HG03159 (cell line): ENCODE measurements at regions not wholly inside any gene's neighbourhood (a gene's known extent, or its start where the extent isn't known, plus 50 kb on each side); places are given as distances from the start of the nearest gene placed in this dataset.

Source experiments
- ATAC-seq: cut with Tn5 transposase; IDR thresholded peaks from one replicate; pipeline ENCODE4 v1.9.1; 2021; ENCODE audit warnings: mild to moderate bottlenecking, moderate library complexity; ENCODE audit not compliant: unreplicated experiment

DNA sequence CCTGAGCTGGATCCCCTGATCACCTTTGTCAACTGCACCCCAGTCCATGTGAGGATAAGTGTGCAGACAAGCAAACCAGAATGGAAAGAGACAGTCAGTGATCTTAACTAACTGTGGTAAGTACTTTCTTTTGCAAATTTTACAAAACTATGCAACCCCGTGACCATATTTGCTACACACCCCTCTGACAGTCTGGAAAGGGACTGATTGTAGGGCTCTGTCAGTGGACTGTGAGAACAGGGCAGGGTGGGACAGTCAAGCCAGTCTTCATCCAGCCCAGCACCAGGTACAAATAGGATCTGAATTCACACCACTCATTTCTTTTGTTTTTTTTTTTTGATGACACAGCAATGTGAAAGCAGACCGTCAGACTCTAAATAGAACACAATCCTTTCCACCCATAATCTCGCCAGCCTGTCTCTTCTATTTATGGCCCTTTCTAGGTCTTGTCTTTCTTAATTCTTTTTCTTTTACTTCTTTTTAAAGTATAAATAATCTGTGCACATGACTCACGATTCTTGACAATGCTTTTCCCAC lies 165.6 kb downstream of the ARL6IP6 start:
- ATAC-seq, result no peak

DNA sequence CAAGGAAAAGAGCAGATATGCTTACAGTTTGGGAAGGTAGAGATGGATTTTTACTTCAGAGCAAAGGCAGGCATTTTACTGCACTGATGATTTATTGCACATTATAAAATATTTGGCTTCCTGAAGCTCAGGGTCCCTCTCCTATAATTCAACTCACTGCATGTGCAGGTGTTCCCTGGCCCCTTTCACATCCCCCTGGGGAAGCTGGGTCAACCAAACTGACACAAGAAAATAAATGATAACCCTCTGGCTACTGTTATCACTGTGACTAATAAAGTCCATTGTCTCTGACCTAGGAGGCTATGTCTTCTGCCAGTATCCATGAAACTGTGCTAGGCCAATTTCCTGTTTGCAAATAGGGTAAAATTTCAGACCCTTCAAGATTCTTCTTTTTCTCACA lies 163.1 kb downstream of the ARL6IP6 start:
- no peak for ATAC-seq

- no peak for ATAC-seq
Measured at GRCh38 chr2:152879275-152879674, 160.9 kb downstream of the ARL6IP6 start.

DNA sequence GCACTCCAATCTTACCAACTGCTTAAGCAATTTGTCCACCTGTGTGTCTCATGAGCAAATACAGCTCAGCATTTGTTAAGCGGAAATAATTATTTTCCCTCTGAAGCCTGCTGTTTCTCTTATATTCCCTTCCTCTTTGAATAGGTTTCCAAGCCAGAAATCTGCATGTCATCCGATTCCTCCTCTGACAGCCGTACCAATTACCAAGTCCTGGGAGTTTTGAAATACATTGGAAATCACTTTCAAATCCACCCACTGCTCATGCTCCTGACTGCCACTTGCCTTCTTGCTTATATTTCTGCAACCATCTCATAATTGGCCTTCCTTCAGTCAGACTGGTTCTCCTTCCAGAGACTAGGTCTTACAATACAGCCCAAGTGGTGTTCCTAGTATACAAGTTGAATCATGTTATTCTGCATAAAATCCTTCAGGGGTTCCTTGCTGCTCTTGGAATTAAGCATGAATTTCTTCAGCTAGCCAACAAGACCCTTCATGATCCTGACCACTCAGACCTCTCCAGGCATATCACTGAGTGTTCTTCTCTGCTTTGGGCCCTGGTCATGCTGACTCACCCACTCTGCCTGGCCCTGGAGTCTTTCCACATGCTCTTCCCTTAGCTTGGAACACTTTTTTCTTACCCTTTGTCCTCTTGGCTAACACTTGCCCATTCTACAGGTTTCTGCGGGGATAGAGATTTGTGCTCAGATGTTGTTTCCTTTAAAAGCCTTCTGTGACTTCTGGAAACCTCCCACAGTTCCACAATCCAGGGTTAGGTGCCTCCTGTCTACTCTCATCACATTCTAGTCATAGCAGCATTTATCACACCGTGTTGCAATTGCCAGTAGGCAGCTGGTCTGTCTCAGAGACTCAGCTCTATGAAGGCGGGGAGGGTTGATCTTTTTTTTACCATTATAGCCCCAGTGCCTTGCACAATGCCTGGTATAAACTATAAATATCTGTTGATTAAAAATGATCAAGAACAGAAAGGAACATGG lies 157.6 kb downstream of the ARL6IP6 start:
- ATAC-seq, result no peak

- no peak for ATAC-seq
Measured at GRCh38 chr2:152874955-152875354, 156.5 kb downstream of the ARL6IP6 start.

GRCh38 chr2:152870239-152870638 lies 151.8 kb downstream of the ARL6IP6 start:
- ATAC-seq, result no peak

- ATAC-seq, result no peak
Measured at GRCh38 chr2:152867397-152867796, 149.0 kb downstream of the ARL6IP6 start.

GRCh38 chr2:152864601-152865149 lies 146.3 kb downstream of the ARL6IP6 start:
- ATAC-seq, result no peak

DNA sequence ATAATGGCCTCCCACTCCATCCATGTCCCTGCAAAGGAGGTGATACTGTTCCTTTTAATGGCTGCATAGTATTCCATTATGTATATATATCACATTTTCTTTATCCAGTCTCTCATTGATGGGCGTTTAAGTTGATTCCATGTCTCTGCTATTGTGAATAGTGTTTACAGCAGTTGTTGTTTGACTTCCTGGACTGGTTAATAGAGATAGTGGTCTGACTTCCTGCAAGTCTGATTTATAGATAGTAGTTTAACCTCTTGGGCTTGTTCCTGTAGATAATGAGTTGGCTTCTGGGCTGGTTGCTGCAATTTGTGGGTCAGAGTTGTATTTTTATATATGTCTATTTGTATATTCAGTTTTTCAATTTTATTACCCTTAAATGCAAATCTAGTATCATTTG lies 145.4 kb downstream of the ARL6IP6 start:
- ATAC-seq, result no peak

- ATAC-seq, result no peak
Measured at GRCh38 chr2:152861349-152861942, 143.0 kb downstream of the ARL6IP6 start.

GRCh38 chr2:152858594-152859265 lies 140.3 kb downstream of the ARL6IP6 start:
- no peak for ATAC-seq

DNA sequence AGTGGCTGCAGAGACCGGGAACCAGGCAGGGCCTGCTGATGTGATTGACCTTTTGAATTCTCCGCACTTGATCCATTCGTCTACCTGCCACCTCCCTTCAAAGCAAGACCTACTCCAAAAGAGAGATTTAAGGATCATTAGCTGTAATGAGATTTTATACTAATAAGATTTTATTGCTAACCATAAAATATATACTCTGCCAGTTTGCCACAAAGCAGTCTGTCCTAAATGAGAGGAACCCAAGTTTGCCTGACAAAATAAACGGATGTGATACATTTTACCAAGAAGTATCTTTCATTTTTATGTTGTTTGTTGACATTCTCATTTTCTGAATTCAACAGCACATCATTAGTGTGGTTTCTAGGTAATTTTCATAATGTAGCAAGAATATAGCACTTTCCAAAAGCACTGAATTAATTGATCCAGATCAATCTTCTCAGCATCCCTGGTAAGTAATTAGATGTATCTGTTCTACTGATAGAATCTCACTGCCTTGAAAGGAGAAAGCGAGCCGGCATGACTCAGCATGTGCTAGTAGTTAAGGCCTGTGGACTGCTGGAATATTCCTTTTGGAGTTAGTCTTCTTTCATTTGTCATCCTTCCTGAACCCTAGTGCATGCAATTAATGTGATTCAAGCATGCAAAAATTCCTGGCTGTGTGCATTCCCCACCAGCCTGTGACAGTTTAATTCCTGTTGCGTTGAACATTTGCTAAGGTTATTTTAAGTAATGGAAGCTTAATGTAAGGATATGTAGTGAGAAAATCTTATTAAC lies 128.5 kb downstream of the ARL6IP6 start:
- no peak for ATAC-seq

GRCh38 chr2:152835674-152836073 lies 117.3 kb downstream of the ARL6IP6 start:
- ATAC-seq, result no peak

- no peak for ATAC-seq
Measured at GRCh38 chr2:152827944-152828343, 109.5 kb downstream of the ARL6IP6 start.

DNA sequence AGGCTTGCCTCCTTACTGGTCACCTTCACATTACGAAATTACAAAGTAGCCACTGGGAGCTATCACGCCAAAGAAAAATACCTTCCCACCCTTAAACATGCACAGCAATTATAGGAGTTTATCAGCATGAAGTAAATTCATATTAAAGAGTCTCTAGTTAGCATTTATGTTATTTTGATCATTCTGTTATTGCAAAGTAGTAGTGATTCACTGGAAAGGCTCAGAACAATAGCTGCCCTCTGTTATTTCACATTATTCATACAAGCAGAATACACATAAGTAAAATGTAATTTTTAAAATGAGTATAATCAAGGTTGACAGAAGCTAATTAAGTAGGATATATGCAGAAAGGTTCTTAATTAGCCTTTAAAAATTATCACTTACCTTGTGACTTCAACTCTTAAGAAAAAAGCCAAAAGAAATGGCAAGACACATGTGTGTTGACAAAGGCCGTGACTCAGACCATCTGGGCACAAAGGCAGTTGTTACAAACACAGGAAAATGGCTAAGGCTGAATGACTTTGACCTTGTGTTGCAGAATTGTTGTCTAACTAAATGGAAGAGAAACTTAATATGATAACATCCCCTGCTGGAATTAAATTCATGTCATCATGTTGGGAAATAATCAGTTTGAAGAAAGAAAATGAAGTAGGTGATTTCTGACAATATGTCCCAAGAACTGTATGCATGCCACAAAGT lies 108.3 kb downstream of the ARL6IP6 start:
- ATAC-seq, result no peak

DNA sequence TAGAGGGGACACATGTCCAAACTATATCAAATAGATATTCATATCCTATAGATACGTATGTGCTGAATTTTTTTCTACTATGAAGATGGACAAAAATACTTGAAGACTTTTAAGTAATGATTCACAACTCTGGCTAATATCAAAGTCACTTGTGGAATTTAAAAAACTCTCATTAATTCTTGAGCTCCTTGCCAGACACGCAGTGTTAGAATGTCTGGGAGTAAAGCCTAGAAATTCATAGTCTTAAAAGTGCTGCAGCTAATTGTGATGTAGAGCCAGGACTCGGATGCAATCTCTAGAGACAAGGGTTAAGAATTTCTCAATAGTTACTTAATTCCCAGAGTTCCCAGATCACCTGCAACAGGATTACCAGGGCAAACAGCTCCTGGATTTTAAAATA lies 107.4 kb downstream of the ARL6IP6 start:
- ATAC-seq, result no peak

DNA sequence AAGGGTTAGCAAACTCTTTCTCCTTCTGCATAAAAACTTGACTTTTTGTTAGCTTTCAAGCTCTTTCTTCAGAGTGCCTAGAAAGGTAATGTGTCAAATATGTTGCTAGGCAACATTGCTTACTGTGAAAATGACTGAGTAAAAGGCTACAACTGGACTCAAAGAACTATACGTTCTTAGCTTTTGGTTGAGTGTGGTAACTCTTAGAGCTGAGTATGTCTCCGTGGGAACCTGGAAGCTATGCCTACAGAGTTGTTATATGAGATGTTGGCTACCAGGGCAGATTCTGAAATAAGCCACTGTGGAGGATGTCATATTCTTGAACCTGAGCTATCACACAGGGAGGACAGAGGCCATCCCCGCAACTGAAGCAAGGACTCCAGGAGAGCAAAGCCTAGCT lies 105.5 kb downstream of the ARL6IP6 start:
- no peak for ATAC-seq

DNA sequence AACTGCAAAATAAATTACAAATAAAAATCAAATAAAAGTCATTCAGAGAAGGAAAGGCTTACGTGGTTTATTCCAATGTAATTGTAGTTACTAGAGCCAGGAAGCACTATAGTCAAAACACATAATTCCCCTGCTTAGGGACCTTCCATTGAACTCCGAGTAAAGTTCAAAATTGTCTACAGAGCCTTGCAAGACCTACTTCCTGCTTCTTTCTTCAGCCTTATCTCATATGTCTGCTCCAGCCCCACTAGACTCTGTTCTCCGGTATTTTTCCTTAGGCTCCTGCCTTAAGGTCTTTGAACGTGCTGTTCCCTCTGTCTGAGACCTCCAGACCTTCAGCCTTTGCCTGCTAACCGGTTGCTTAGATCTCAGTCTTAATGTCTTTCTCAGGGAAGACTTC lies 104.3 kb downstream of the ARL6IP6 start:
- ATAC-seq, result no peak

DNA sequence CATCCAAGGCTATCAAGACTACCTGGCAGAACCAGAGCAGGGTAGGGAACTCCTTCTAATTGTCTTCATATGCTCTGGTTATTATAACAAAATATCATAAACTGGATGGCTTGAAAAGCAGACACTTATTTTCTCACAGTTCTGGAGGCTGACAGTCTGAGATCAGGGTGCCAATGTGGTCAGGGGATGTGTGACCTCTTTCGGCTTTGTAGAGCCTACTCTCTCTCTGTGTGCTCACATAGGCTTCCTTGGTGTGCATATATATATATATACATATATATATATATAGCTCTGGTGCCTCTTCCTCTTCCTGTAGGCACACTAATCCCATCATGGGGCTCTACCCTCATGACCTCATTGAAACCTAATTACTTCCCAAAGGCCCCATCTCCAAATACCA lies 101.6 kb downstream of the ARL6IP6 start:
- ATAC-seq, result no peak
